H1 (cell line): ENCODE measurements at regions not wholly inside any gene's neighbourhood (a gene's known extent, or its start where the extent isn't known, plus 50 kb on each side); places are given as distances from the start of the nearest gene placed in this dataset.

Source experiments
- CTCF ChIA-PET: fragments of 300-600 bp; sonication (Branson Sonifier 250); formaldehyde crosslinking; loops from one replicate; lab custom pipeline; 2021; ENCODE audit not compliant: partially characterized antibody; lab: Charles Lee
- POLR2A ChIA-PET: fragments of 300-600 bp; sonication (Branson Sonifier 250); formaldehyde crosslinking; loops from one replicate; lab custom pipeline; 2021; ENCODE audit warnings: inconsistent platforms; ENCODE audit not compliant: partially characterized antibody; lab: Charles Lee
- DNase-seq, 2 experiments: peaks; one replicate each; pipeline versions ENCODE4 v3.0.0 to v3.0.0-alpha.2; 2010 to 2022; ENCODE audit warnings: low spot score in 2 of 2, low read depth in 1 of 2, mixed read lengths in 1 of 2
- FAIRE-seq: peaks from 2 replicates; lab custom pipeline; 2011; peaks lifted over from hg19 to GRCh38; lab: Jason Lieb, UNC
- H2AFZ ChIP-seq: 2 replicates; pipeline ENCODE4 v1.8.1; 2012; ENCODE audit warnings: low read length, inconsistent platforms
- H2AK5ac ChIP-seq: 2 replicates; pipeline ENCODE4 v1.6.1; 2013; ENCODE audit warnings: low read depth, low read length
- H2BK120ac ChIP-seq: replicated peaks from 2 replicates; pipeline ENCODE3; 2013; ENCODE audit warnings: low read depth, low read length, inconsistent platforms
- H2BK12ac ChIP-seq: 2 replicates; pipeline ENCODE4 v1.6.1; 2013; ENCODE audit warnings: low read depth, low read length
- H2BK15ac ChIP-seq: 2 replicates; pipeline ENCODE4 v1.6.1; 2013; ENCODE audit warnings: low read length
- H2BK20ac ChIP-seq: 2 replicates; pipeline ENCODE4 v1.6.1; 2013; ENCODE audit warnings: low read length
- H2BK5ac ChIP-seq: 2 replicates; pipeline ENCODE4 v1.6.1; 2013; ENCODE audit warnings: low read depth, low read length
- H3K14ac ChIP-seq: 2 replicates; pipeline ENCODE4 v1.6.1; 2013; ENCODE audit warnings: inconsistent platforms; ENCODE audit not compliant: insufficient read length
- H3K18ac ChIP-seq: 2 replicates; pipeline ENCODE4 v1.6.1; 2013; ENCODE audit warnings: low read length; ENCODE audit errors: extremely low read depth
- H3K23ac ChIP-seq: 2 replicates; pipeline ENCODE4 v1.6.1; 2013; ENCODE audit warnings: inconsistent platforms; ENCODE audit not compliant: insufficient read length
- H3K23me2 ChIP-seq: 2 replicates; pipeline ENCODE4 v1.6.1; 2013; ENCODE audit warnings: low read depth, low read length
- H3K27ac ChIP-seq: 2 replicates; pipeline ENCODE4 v1.6.1; 2011; ENCODE audit warnings: low read depth, low read length, inconsistent platforms
- H3K27me3 ChIP-seq, 4 experiments: replicated peaks in 1 of 4; 1 replicate in 1 of 4; 2 replicates in 3 of 4; pipeline versions ENCODE4 v1.6.1 to v1.8.1; 2011 to 2013; ENCODE audit warnings: low read length in 3 of 4, mild to moderate bottlenecking in 3 of 4, inconsistent platforms in 2 of 4, mixed read lengths in 2 of 4, moderate library complexity in 1 of 4; ENCODE audit not compliant: control insufficient read depth in 3 of 4, insufficient read depth in 3 of 4; ENCODE audit errors: extremely low read depth in 1 of 4
- H3K36me3 ChIP-seq, 4 experiments: 2 replicates each; pipeline versions ENCODE4 v1.6.1 to v1.8.1; 2011 to 2013; ENCODE audit warnings: mild to moderate bottlenecking in 4 of 4, low read length in 3 of 4, moderate library complexity in 2 of 4, control low read depth in 1 of 4, inconsistent platforms in 1 of 4; ENCODE audit not compliant: insufficient read depth in 4 of 4, control insufficient read depth in 2 of 4
- H3K4ac ChIP-seq: replicated peaks from 2 replicates; pipeline ENCODE3; 2013; ENCODE audit warnings: low read length, low read depth, mixed read lengths, inconsistent platforms; ENCODE audit not compliant: insufficient read length
- H3K4me1 ChIP-seq, 4 experiments: replicated peaks in 1 of 4; 1 replicate in 1 of 4; 2 replicates in 3 of 4; pipeline versions ENCODE4 v1.6.1 to v1.8.1; 2011 to 2013; ENCODE audit warnings: low read length in 3 of 4, inconsistent platforms in 2 of 4, mixed read lengths in 1 of 4; ENCODE audit not compliant: insufficient read depth in 4 of 4, control insufficient read depth in 3 of 4
- H3K4me2 ChIP-seq, 2 experiments: 2 replicates each; pipeline versions ENCODE4 v1.6.1 to v1.8.1; 2011 to 2013; ENCODE audit warnings: low read depth in 2 of 2, low read length in 2 of 2, control low read depth in 1 of 2, inconsistent platforms in 1 of 2, mild to moderate bottlenecking in 1 of 2; ENCODE audit not compliant: insufficient read depth in 1 of 2
- H3K4me3 ChIP-seq, 4 experiments: fragments of 200-600, 300-600 bp in 1 of 4; sonication (generic), shearing (Covaris generic), sonication (Bioruptor Twin) in 1 of 4; 2 replicates each; pipeline versions ENCODE4 v1.5.1 to v1.8.1; 2011 to 2016; ENCODE audit warnings: low read length in 4 of 4, low read depth in 3 of 4, control low read depth in 2 of 4, inconsistent platforms in 2 of 4, mild to moderate bottlenecking in 2 of 4, mixed read lengths in 1 of 4, moderate library complexity in 1 of 4; ENCODE audit not compliant: insufficient read depth in 2 of 4; ENCODE audit errors: extremely low read depth in 1 of 4
- H3K56ac ChIP-seq: replicated peaks from 2 replicates; pipeline ENCODE3; 2013; ENCODE audit warnings: low read depth, mild to moderate bottlenecking, mixed read lengths, low read length, inconsistent platforms; ENCODE audit not compliant: insufficient read length
- H3K79me1 ChIP-seq: 2 replicates; pipeline ENCODE4 v1.6.1; 2013; ENCODE audit warnings: low read depth, low read length, control low read depth
- H3K79me2 ChIP-seq, 2 experiments: 2 replicates each; pipeline versions ENCODE4 v1.6.1 to v1.8.1; 2012 to 2013; ENCODE audit warnings: low read length in 2 of 2, mild to moderate bottlenecking in 2 of 2, inconsistent platforms in 1 of 2; ENCODE audit not compliant: insufficient read depth in 2 of 2, control insufficient read depth in 1 of 2
- H3K9ac ChIP-seq, 4 experiments: replicated peaks in 1 of 4; 1 replicate in 1 of 4; 2 replicates in 3 of 4; pipeline versions ENCODE4 v1.6.1 to v1.8.1; 2011 to 2013; ENCODE audit warnings: low read depth in 3 of 4, low read length in 3 of 4, control low read depth in 2 of 4, mild to moderate bottlenecking in 2 of 4, moderate library complexity in 2 of 4, inconsistent platforms in 1 of 4; ENCODE audit errors: extremely low read depth in 1 of 4
- H3K9me3 ChIP-seq, 2 experiments: 2 replicates each; pipeline versions ENCODE4 v1.6.1 to v1.8.1; 2012 to 2013; ENCODE audit warnings: mild to moderate bottlenecking in 2 of 2, moderate library complexity in 2 of 2, control low read depth in 1 of 2, inconsistent platforms in 1 of 2, low read depth in 1 of 2, low read length in 1 of 2, mixed read lengths in 1 of 2; ENCODE audit not compliant: insufficient read depth in 2 of 2
- H4K20me1 ChIP-seq, 2 experiments: replicated peaks in 1 of 2; 2 replicates each; pipeline versions ENCODE3 to v1.8.1; 2011 to 2013; ENCODE audit warnings: inconsistent platforms in 2 of 2, low read length in 2 of 2, mild to moderate bottlenecking in 1 of 2; ENCODE audit not compliant: insufficient read depth in 2 of 2, control insufficient read depth in 1 of 2
- H4K5ac ChIP-seq: 2 replicates; pipeline ENCODE4 v1.6.1; 2013; ENCODE audit warnings: low read length, low read depth, mixed read lengths, inconsistent platforms; ENCODE audit not compliant: insufficient read length
- H4K8ac ChIP-seq: 2 replicates; pipeline ENCODE4 v1.8.0; 2013; ENCODE audit warnings: mild to moderate bottlenecking, moderate library complexity, low read length, inconsistent platforms; ENCODE audit not compliant: insufficient read depth; ENCODE audit errors: extremely low read depth
- H4K91ac ChIP-seq: replicated peaks from 2 replicates; pipeline ENCODE3; 2013; ENCODE audit warnings: low read length, mixed read lengths, inconsistent platforms; ENCODE audit not compliant: insufficient read length
- CEBPB ChIP-seq: IDR thresholded peaks from 2 replicates; pipeline ENCODE4 v1.6.1; 2012; ENCODE audit warnings: low read depth, low read length
- CHD2 ChIP-seq: IDR thresholded peaks from 2 replicates; pipeline ENCODE4 v1.6.1; 2012; ENCODE audit warnings: low read length, improper control_type of control experiment
- EGR1 ChIP-seq: IDR thresholded peaks from 2 replicates; pipeline ENCODE4 v1.6.1; 2011; ENCODE audit warnings: low read depth, low read length, borderline replicate concordance
- GABPA ChIP-seq: IDR thresholded peaks from 2 replicates; pipeline ENCODE4 v1.6.1; 2011; ENCODE audit warnings: mild to moderate bottlenecking, low read length, moderate library complexity, borderline replicate concordance; ENCODE audit not compliant: insufficient read depth
- HDAC2 ChIP-seq, 2 experiments: fragments of 300-600 bp in 1 of 2; sonication (generic) in 1 of 2; IDR thresholded peaks; 2 replicates each; pipeline ENCODE4 v1.6.1; 2011 to 2012; ENCODE audit warnings: low read depth in 2 of 2, low read length in 2 of 2, mild to moderate bottlenecking in 2 of 2, moderate library complexity in 2 of 2, borderline replicate concordance in 1 of 2, inconsistent platforms in 1 of 2
- HDAC6 ChIP-seq: IDR thresholded peaks from one replicate; pipeline ENCODE4 v1.7.1; 2012; ENCODE audit warnings: low read depth, mild to moderate bottlenecking, inconsistent platforms, low read length, moderate library complexity
- POLR2A ChIP-seq, 2 experiments: IDR thresholded peaks; 1 replicate in 1 of 2; 2 replicates in 1 of 2; pipeline ENCODE4 v1.6.1; 2011; ENCODE audit warnings: low read depth in 2 of 2, low read length in 2 of 2, mild to moderate bottlenecking in 2 of 2; ENCODE audit errors: control extremely low read depth in 1 of 2
- RNF2 ChIP-seq: fragments of 200-900, 300-1000 bp; sonication (generic); IDR thresholded peaks from 2 replicates; pipeline ENCODE4 v1.7.1; 2016; ENCODE audit warnings: borderline replicate concordance, low read depth, mild to moderate bottlenecking, antibody characterized with exemption, low read length; ENCODE audit not compliant: poor library complexity, severe bottlenecking; ENCODE audit errors: missing control alignments
- SIRT6 ChIP-seq: IDR thresholded peaks from one replicate; pipeline ENCODE4 v1.7.1; 2012; ENCODE audit warnings: low read length, inconsistent platforms
- SIX5 ChIP-seq: IDR thresholded peaks from 2 replicates; pipeline ENCODE4 v1.6.1; 2011; ENCODE audit warnings: mild to moderate bottlenecking, low read depth, low read length
- ZNF274 ChIP-seq: IDR thresholded peaks from 2 replicates; pipeline ENCODE4 v1.7.0; 2012; ENCODE audit warnings: low read length, borderline replicate concordance; ENCODE audit errors: extremely low read depth
- TF ChIP-seq, protein P1 (sequence below): IDR thresholded peaks from 2 replicates; pipeline ENCODE4 v1.6.1; 2012; ENCODE audit warnings: inconsistent platforms
- TF ChIP-seq, protein P2 (sequence below): IDR thresholded peaks from 2 replicates; pipeline ENCODE4 v1.6.1; 2011; ENCODE audit warnings: low read depth, mild to moderate bottlenecking, low read length; ENCODE audit not compliant: insufficient read depth

DNA sequence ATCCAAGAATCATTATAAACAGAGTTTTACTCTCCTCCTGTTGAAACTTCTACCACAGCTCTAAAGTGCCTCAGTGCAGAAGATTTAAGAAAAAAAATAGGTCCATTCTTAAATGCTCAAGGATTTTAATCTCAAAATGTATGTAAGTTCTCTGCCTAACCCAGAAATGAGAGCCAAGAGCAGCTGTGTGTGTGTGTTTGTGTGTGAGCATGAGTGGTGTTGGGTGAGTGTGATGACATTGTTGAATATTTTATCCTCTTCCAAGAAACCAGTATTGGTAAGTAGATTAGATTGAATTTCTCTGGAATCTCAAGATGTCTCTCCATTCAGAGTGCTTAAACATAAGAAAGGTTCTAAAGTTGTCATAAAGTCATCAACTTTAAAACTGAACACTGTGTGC is 363.6 kb upstream of the NFE2L3 start:
- Histone ChIP-seq H3K14ac (no peak overlapping the region), H4K8ac (no peak overlapping the region), H3K27me3 (no peaks in the 10 kb centered on the region), H3K9ac (no peak overlapping the region), H3K36me3 (no peaks in the 10 kb centered on the region), H3K56ac (no peak overlapping the region), H2BK5ac (no peak overlapping the region), H3K4me2 (no peak overlapping the region), H4K20me1 (no peaks in the 10 kb centered on the region), H4K5ac (no peak overlapping the region), H3K4me1 (no peaks in the 10 kb centered on the region), H2BK15ac (no peak overlapping the region), H3K23me2 (no peaks in the 10 kb centered on the region), H3K27ac (no peak overlapping the region), H2BK12ac (no peak overlapping the region), H2BK120ac (no peak overlapping the region), H2BK20ac (no peak overlapping the region), H3K79me1 (no peaks in the 10 kb centered on the region), H3K18ac (no peak overlapping the region), H3K4ac (no peak overlapping the region), H3K23ac (no peak overlapping the region), H2AFZ (no peak overlapping the region), H4K91ac (no peak overlapping the region), H3K9me3 (no peaks in the 10 kb centered on the region), H3K4me3 (no peak overlapping the region), H3K79me2 (no peaks in the 10 kb centered on the region), H2AK5ac (no peak overlapping the region)
- ChIA-PET CTCF (no interaction called here), POLR2A (no interaction called here)
- no peak for DNase-seq
- no peak for FAIRE-seq
- TF ChIP-seq, protein P1, sequence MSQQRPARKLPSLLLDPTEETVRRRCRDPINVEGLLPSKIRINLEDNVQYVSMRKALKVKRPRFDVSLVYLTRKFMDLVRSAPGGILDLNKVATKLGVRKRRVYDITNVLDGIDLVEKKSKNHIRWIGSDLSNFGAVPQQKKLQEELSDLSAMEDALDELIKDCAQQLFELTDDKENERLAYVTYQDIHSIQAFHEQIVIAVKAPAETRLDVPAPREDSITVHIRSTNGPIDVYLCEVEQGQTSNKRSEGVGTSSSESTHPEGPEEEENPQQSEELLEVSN: no peak
- TF ChIP-seq POLR2A (IDR thresholded peaks at IDR 0.05; ENCODE audit: control extremely low read depth in 1 of 2, low read depth in 2 of 2, low read length in 2 of 2) (no peak), HDAC2 (IDR thresholded peaks at IDR 0.05; ENCODE audit: borderline replicate concordance in 1 of 2, low read depth in 2 of 2, low read length in 2 of 2) (no peak), HDAC6 (no peak), CEBPB (no peak), ZNF274 (no peak), RNF2 (no peak), CHD2 (no peak), SIRT6 (no peak), SIX5 (no peak), EGR1 (no peak), GABPA (no peak)
- TF ChIP-seq, protein P2, sequence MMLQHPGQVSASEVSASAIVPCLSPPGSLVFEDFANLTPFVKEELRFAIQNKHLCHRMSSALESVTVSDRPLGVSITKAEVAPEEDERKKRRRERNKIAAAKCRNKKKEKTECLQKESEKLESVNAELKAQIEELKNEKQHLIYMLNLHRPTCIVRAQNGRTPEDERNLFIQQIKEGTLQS: no peak
